ENCODE measurements at regions not wholly inside any gene's neighbourhood (a gene's known extent, or its start where the extent isn't known, plus 50 kb on each side); places are given as distances from the start of the nearest gene placed in this dataset.
"Not testable (repeated sequence)": the region's sequence is repeated elsewhere in the genome, so short reads cannot be mapped to it uniquely, and the experiment has no call there.

DNA sequence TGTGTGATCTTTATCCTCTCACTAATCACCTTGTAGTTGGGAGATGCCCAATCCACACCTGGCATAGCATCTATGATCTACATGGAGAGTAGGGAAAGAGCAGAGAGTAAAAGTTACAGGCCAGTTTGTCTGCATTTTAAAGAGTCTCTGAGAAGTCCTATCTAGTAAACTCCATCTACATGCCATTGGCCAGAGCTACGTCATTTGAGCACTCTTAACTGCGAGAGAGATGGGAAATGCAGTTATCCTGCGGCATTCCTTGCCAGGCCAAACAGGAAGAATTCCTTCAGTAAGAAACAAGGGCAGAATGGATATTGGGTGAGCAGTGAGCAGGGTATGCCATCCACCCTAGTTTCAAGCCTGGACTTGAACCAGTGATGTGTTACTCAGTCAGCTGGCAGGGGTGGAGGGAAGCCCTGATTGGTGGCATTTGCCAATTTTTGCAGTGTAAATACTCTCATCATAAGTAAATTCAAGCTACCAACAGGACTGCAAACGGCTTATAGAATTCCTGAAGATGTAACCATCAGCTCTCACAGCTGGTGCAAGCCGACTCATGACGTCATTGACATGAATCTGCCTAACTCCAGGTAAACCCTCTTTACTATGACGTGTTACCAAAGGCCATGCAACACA lies 156.8 kb upstream of the MSX2 start:
- DNase-seq: no peak

DNA sequence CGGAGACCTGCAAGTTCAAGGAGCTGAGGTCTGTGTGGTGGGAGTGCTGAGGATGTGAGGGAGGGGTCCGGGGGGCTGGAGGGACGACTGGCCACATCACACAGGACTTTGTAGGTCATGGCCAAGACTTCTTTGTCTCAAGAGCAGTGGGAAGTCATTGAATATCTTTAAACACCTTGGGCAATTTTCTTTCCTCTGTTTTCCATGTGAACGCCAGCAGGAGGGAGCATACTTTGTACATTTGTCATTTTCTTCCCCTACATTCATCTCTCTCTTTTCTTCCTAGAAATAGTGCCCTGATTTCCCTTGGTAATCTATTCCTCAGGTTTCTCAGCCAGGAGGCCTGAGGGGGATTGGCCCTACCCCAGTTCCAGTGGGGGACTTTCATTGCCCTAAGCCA lies 153.7 kb upstream of the MSX2 start:
- no peak for DNase-seq

DNA sequence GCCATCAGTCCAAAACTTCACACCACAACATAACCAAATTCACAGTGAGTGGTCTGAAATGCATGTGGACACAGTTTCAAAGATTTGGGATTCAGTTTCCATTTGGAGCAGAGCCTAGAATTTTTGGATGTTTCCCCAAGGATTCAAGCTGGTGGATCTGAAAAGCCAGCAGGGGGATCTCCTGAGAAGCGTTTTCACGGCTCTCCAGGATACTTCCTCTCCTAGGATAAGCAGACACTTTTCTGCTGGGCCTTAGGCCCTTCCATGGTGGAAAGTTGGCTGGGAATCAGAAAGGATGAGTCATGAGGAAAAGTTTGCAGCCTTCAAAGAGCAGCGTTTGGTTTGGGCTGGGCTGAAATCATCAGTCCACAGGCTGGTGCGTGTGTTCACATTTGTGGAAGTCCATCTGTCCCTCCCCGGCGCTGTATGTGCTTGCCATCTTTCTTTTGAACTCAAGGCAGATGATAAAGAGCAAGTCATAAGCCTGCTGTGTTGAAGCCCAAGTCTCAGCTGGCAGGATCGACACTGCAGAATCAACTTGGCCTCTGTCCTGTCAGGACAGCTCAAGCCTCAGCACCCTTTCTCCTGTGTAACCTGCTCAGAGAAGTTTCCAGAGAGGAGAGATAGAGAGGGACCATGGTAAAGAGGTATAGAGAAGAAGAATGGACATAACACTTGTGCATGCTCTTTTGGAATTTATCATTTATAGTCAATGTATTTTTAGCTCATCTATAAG lies 152.6 kb upstream of the MSX2 start:
- DNase-seq: peak; percentile 0

DNA sequence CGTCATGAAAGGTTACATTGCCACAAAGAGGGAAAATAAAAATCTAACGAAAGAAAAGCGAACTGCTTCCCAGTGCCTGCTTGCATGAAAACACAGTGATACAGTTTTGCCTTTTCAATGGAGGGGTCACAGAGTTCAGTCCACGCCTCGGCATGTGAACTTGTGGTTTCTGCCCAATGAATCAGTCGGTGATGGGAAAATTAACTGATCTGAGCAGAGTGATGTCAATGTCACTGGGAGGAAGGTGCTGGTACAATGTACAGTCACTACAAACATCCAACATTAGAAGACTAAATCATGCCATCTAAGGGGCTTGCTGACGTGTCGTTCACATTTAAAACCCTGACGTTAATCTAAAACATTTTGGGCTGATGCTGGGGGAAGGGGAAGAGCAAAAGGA lies 151.8 kb upstream of the MSX2 start:
- no peak for DNase-seq

DNA sequence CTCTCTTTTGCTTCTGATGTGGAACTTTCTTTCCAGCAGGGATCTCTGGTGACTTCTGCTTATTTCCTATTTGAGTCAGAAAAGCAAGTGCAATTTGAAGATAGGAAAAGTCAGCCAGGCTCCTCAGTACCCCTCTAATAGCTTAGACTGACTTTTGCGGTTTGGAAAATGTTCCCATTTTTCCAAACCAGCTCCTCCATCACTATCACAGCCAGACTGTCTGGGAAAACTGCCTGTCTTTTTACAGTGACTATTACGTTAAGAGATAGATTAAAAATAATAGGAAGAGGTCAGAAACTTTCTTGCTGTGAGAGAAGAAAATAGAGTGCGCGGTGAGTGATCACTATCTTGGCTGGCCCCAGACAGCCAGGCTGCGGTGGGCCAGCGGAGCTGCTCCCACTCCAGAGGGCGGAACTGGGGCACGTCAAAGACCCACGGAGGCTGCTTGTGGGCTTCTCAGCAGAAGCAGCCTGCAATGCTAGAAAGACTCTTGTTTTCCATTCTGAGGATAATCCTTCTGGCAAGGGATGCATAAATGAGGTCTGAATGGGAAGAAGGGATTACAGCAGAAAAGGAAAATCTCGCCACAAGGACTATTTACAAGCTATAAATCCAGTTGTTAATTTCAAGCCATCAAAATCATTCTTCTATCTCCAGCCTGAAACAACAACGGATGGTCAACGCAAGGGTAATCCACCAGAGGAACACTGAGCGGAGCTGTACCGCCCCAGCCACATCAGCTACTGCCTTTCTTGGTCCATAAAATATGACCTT lies 151.0 kb upstream of the MSX2 start:
- DNase-seq: no peak

DNA sequence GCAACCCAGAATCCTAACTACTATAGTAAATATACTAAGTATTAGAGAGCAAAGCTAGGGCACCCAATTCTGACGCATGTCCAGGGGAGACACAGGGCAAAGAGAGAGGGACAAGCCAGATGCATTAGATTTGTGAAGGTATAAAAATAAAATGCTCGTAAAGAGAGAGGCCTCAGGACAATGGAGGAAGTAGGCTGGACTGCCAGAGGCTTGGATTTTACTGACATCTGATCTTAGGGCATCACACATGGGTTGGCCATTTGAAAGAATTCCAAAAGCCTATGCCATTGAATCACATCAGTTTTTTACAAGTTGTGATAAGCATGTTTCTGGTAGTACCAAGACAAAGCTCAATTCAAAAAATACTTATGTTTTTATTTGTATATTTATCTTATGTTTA lies 149.3 kb upstream of the MSX2 start:
- no peak for DNase-seq

DNA sequence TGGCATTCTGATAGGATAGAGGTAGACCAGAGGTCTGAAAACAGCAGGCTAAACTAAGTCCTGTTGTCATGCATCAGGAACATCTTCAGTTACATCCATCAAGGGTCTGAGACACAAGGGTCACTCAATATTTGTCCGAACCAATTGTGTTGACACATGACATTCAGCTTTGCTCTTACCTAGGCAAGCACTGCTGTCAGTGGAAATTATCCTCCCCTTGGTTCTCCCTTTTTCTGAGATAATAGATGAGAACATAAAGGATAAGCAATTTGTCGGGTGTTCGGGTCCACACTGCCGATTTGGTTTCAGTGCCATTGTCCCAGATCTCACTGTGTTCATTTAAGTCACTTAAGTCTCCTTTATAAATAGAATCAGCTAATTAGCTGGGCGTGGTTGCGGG lies 148.3 kb upstream of the MSX2 start:
- DNase-seq: no peak

DNA sequence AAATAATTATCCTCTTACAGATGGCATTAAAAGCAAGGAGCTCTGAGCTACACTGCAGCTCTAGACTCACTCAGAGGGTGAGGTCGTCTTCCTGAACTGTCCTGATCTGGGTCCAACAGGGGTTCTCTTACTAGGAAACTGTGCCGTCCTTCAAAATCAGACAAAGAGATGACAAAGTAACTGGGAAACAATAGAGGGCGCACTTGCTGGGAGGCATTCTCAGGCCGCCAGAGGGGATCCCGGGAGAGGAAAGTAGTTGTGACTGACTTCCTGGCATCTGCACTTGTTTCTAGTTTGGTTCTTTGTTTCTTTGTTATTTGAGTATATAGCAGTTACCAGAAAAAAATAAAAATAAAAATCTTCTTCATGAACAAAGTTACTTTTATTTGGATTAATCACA lies 142.9 kb upstream of the MSX2 start:
- DNase-seq: no peak

DNA sequence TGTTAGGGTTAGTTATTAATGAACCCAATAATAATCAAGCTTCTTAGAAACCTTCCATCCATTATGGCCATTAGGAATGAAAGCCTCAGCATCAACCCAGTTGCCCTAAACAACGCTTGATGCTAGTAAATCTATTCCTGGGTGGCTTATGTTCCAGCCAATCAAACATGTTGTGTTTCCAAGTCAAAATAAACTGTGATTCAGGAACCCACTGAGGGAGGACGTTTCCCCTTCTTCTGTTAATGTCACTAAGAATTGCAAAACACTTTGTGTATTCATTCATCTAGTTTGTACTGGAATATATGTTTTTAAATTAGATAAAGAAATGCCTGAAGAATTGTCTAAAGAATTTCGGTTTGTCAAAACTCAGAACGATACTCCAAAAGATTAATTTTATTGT lies 142.5 kb upstream of the MSX2 start:
- no peak for DNase-seq

DNA sequence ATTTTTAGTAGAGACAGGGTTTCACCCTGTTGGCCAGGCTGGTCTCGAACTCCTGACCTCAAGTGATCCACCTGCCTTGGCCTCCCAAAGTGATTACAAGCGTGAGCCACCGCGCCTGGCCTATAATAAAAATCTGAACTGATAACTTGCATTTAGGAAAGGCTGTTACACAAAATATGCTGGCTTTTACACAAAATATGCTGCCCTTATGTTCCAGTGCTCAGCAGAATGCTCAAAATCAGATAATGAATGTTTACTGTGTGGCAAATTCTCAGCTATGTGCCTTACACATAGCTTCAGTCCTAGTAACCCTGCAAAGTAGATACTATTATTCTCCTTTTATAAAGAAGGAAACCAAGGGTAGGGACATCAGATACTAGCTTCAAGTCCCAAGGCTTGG lies 141.3 kb upstream of the MSX2 start:
- DNase-seq: no peak

DNA sequence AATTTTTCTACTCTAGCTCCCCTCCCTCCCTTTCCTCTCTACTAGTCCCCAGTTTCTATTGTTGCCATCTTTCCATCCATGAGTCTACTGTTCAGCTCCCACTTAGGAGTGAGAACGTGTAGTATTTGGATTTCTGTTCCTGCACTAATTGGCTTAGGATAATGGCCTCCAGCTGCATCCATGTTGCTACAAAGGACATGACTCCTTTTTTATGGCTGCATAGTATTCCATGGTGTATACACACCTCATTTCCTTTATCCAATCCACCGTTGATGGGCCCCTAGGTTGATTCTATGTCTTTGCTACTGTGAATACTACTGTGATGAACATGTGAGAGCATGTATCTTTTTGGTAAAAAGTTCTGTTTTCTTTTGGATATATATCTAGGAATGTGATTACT lies 138.9 kb upstream of the MSX2 start:
- DNase-seq: no peak

DNA sequence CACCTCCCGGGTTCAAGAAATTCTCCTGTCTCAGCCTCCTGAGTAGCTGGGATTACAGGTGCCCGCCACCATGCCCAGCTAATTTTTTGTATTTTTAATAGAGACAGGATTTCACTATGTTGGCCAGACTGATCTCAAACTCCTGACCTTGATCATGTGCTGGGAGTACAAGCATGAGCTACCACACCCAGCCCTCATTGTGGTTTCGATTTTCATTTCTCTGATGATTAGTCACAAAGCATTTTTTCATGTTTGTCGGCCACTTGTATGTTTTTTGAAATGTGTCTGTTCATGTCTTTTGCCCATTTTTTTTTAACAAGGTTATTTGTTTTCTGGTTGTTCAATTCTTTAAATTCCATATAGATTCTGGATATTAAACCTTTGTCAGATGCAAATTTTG lies 138.2 kb upstream of the MSX2 start:
- not testable (repeated sequence) for DNase-seq

DNA sequence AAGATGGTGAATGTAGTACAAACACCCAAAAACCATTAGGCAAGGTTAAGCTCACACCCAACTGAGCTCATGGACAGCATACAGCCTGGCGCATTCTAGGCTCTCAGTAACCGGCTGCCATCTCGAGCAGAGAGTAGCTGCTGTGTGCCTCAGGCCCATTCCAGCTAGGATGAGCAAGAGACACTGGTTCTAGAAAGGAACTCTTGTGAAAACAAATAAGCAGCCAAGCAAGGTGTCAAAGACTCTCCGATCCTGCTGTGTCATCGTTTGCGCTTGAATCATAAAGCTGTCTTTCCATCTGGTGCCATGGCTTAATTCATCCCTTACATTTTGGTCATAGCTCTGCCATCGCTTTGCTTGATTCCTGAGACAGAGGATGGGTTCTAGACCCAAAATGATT lies 135.4 kb upstream of the MSX2 start:
- DNase-seq: no peak

DNA sequence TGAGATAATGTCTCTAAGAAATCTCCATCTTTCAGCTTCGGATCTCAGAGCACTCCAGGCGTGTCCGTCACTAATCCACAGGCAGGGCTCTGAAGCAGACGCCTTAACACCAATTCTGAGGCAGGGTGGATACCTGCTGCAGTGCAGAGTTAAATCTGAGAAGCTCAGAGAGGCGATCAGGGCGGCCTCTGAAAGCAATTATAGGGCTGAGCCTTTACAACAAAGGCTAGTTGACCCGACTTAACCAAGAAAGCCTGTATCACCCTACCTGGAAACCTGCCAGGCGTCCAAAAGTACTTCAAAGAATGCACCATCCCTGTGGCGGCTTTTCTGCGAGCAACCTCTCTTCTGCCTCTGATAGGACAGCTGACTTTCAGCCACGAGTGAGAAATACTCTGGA lies 134.8 kb upstream of the MSX2 start:
- DNase-seq: no peak

DNA sequence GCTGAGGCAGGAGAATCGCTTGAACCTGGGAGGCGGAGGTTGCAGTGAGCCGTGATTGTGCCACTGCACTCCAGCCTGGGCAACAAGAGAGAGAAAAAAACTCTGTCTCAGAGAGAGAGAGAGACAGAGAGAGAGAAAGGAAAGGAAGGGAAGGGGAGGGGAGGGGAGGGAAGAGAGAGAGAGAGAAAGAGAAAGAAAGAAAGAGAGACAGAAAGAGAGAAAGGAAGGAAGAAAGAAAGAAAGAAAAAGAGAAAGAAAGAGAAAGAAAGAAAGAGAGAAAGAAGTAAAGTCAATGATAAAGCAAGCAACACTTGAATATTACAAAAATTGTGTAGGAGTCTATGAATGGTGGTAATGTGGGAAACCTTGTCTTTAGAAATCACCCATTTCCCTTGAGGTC lies 133.6 kb upstream of the MSX2 start:
- no peak for DNase-seq

DNA sequence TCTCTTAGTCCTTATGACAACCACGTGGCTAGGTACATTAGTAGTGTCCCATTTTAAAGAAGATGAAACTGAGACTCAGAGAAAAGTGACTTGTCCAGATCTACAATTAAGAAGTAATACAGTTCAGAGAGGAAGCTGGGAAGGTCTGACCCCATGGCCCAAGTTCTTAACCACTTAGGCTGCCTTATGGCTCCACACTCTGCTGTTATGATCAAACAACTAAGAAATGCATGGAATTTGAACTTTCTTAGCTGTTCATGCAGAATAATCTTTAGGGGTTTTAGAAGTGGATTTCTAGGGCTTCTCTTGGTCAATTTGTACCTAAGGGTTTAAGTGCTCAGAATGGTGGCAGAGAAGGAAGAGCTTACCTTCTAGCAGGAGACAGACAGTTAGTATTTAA lies 128.0 kb upstream of the MSX2 start:
- DNase-seq: no peak

DNA sequence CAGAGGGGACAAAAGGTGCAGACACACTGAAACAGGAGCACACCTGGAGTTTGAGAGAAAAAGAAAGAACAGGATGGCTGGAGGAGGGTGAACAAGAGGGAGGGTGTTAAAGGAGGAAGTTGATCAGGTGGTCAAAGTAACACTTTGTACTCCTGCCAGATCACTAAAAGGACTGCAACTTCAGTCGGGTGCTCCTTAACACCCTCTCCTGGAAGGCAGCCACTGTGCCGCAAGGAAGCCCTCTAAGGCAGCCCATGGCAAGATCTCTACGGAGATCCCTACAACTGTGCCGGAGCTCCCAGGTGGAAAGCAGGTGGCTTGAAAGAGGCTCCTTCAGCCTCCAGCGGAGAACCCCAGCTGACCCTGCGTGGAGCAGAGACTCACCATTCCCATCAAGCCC lies 124.4 kb upstream of the MSX2 start:
- no peak for DNase-seq

DNA sequence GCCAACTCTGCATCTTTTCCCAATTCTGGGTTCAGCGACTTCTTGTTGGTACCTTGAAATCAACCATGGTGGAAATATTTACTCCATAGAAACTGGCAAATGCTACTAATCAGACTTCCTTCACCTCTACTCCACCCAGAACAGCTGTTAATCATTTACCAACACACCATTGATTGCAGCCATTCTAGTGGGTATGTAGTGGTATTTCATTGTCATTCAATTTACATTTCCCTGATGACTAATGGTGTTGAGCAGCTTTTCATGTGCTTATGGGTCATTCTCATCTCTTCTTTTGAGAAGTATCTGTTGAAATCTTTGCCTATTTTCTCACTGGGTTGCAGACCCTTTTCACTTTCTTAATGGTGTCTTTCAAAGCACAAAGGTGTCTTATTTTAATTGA lies 122.4 kb upstream of the MSX2 start:
- DNase-seq: no peak

DNA sequence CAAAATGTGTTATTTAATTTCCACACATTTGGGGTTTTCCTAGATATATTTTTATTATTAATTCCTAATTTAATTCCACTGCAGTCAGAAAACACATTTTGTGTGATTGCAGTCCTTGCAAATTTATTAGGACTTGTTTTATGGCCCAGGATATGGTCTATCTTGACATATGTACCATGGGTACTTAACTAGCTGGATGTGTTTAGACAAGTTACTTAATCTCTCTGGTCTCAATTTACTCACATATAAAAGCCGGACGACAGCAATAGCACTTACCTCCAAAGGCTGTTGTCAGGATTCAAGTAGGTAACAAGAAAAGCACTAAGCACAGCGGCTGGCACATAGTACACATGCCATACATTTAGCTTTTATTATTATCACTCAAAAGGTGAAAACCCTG lies 118.2 kb upstream of the MSX2 start:
- no peak for DNase-seq

DNA sequence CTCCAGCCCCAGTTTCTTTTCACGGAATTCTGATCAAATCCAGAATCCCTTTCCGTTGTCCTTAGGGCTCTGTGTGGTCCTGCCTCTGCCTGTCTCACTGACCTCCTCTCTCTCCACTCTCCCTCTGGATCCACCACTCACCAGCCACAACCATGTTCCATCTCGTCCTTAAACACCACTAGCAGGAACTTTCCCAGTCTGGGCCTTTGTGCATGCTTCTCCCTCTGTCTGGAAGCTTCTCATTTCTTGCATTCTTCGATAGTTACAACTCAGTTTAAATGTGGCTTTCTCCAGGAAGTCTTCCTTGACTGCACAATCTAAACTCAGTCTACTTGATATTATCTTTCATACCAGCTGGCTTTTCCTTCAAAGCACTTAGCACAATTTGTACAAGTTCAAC lies 117.7 kb upstream of the MSX2 start:
- DNase-seq: no peak

DNA sequence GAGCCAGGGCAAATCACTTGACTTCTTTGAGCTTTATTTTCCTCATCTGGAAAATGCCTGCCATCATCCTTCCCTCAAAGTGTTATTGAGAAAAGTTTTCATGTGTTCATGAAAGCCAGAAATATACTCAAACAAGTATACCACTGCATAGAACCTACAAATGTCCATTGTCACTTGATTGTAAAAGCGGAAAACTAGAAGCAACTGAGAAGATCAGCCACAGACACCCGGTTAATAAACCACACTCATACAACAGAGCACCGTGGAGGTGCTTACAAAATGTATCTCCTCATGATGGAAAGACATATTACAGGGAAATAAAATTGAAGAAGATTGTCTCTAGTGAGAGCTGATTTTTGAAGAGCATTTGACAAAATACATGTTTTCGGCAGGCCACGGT lies 117.2 kb upstream of the MSX2 start:
- no peak for DNase-seq

DNA sequence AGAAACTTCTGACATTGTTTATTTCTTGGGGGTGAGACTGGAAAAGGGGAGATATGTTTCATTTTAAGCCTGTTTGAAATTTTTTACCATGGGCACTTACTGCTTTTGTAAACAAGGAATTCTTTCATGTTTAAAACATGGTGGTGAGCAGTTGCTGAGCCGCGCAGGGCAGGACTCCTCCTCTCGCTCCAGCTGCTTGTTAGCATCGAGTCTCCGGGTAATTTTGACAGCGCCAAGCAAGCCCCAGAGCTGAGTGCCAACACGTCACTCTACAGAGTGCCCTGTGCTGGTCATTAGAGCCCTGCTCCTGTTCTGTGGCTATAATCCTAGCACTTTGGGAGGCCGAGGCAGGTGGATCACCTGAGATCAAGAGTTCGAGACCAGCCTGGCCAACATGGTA lies 116.5 kb upstream of the MSX2 start:
- no peak for DNase-seq

DNA sequence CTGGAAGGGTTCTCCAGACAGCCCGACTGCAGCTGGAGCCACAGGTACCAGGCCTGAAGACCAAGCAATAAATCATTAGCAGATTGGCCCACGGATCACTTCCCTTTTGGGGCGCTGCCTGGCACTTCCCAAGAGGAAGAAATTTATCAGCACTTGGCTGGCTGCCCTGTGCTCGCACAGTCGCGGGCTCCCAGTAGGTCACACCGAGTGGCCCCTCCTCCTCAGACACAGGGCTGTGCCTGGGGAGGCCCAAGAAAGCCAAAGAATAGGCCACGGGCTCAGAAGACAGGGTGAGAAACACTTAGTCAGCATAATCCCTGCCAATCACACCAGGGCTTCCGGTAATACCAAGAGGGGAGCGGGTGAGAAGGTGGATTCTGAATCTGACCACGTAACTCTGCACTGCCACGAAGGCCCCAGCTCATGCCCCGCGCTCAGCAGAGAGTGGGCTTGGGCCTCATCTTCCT lies 115.7 kb upstream of the MSX2 start:
- DNase-seq: no peak

DNA sequence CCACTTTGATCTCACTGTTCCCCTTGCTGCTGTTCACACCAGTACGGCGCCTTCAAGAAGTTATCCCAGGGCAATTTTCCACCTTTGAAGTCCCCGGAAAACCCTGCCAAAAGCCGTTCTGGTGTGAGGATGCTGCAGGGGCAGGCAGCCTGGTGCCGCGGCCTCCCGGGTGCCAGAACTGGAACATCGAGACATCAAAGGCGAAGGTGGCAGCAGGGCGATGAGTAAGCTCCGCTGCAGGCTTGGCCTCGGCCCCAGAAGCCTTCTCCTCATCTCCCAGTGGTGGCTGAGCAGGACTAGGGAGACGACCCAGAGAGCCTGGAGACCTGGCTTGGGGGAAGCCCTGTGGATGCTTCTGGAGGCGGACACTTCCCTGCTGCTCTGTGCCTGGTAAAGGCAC lies 115.3 kb upstream of the MSX2 start:
- no peak for DNase-seq
